K562 (cell line): ENCODE measurements at regions not wholly inside any gene's neighbourhood (a gene's known extent, or its start where the extent isn't known, plus 50 kb on each side); places are given as distances from the start of the nearest gene placed in this dataset.

Source experiments
- ATAC-seq: fragments of 200-7000 bp; cut with Tn5 transposase; 3 replicates; pipeline ENCODE4 v1.9.1; 2020; ENCODE audit warnings: moderate library complexity
- BruUV-seq: library from RNA; stranded (reverse); fragments of 400-500 nt; replicated peaks from 2 replicates; lab custom pipeline; 2021; lab: Mats Ljungman, UMichigan
- CTCF ChIA-PET: fragments of 300-600 bp; formaldehyde crosslinking; extraction: SDS; loops from one replicate; lab custom pipeline; 2021; ENCODE audit warnings: low intra/inter-chr PET ratio; lab: Yijun Ruan, JAX
- POLR2A ChIA-PET: fragments of 300-600, 350-650 bp; sonication (Branson Sonifier 250); formaldehyde crosslinking; extraction: SDS; loops from one replicate; lab custom pipeline; 2021; ENCODE audit warnings: antibody characterized with exemption, inconsistent platforms; lab: Yijun Ruan, JAX
- DNase-seq, 4 experiments: peaks; one replicate each; pipeline versions ENCODE4 v3.0.0 to v3.0.0-alpha.2; 2011 to 2018; ENCODE audit warnings: low spot score in 3 of 4, mixed read lengths in 3 of 4; ENCODE audit errors: extremely low read depth in 1 of 4
- FAIRE-seq: peaks from 2 replicates; lab custom pipeline; 2011; peaks lifted over from hg19 to GRCh38; lab: Jason Lieb, UNC
- H2AFZ ChIP-seq: 2 replicates; pipeline ENCODE4 v1.6.0; 2011; ENCODE audit warnings: low read depth, low read length, control low read depth, inconsistent platforms
- H3K27ac ChIP-seq: fragments of 200-600 bp; 3 replicates; pipeline ENCODE4 v1.8.0; 2011; ENCODE audit warnings: low read depth, mild to moderate bottlenecking, control low read depth, inconsistent platforms, low read length, moderate library complexity, mixed read lengths; ENCODE audit errors: extremely low read depth
- H3K27me3 ChIP-seq, 2 experiments: fragments of 300-600 bp in 1 of 2; 2 replicates in 1 of 2; 3 replicates in 1 of 2; pipeline versions ENCODE4 v1.6.0 to v1.8.0; 2011; ENCODE audit warnings: inconsistent platforms in 2 of 2, low read length in 2 of 2, mild to moderate bottlenecking in 1 of 2, mixed read lengths in 1 of 2, moderate library complexity in 1 of 2; ENCODE audit not compliant: control insufficient read depth in 2 of 2, insufficient read depth in 2 of 2
- H3K36me3 ChIP-seq: fragments of 300-600 bp; 3 replicates; pipeline ENCODE4 v1.8.0; 2011; ENCODE audit warnings: mild to moderate bottlenecking, low read length, inconsistent platforms; ENCODE audit not compliant: control insufficient read depth, insufficient read depth
- H3K4me1 ChIP-seq, 2 experiments: fragments of 200-600 bp in 1 of 2; replicated peaks in 1 of 2; 2 replicates in 1 of 2; 3 replicates in 1 of 2; pipeline versions ENCODE4 v1.5.1 to v1.8.0; 2011; ENCODE audit warnings: inconsistent platforms in 2 of 2, low read length in 2 of 2, mild to moderate bottlenecking in 1 of 2, mixed read lengths in 1 of 2, moderate library complexity in 1 of 2; ENCODE audit not compliant: control insufficient read depth in 2 of 2, insufficient read depth in 2 of 2
- H3K4me2 ChIP-seq: 2 replicates; pipeline ENCODE4 v1.6.1; 2011; ENCODE audit warnings: low read length, control low read depth, inconsistent platforms, mixed read lengths; ENCODE audit not compliant: insufficient read depth
- H3K4me3 ChIP-seq: fragments of 200-600 bp; sonication (generic), shearing (Covaris generic); 2 replicates; pipeline ENCODE4 v1.5.1; 2016; ENCODE audit warnings: control low read depth, inconsistent platforms
- H3K79me2 ChIP-seq: fragments of 200-600 bp; 3 replicates; pipeline ENCODE4 v1.8.0; 2011; ENCODE audit warnings: low read length, inconsistent platforms; ENCODE audit not compliant: control insufficient read depth, insufficient read depth
- H3K9ac ChIP-seq, 2 experiments: 2 replicates each; pipeline versions ENCODE4 v1.6.0 to v1.6.1; 2011; ENCODE audit warnings: low read depth in 2 of 2, low read length in 2 of 2, control low read depth in 1 of 2, inconsistent platforms in 1 of 2, mild to moderate bottlenecking in 1 of 2, mixed read lengths in 1 of 2; ENCODE audit not compliant: insufficient read depth in 1 of 2
- H3K9me1 ChIP-seq: one replicate; pipeline ENCODE4 v1.6.0; 2011; ENCODE audit warnings: inconsistent platforms, mild to moderate bottlenecking, low read length, moderate library complexity; ENCODE audit not compliant: control insufficient read depth, insufficient read depth
- H3K9me3 ChIP-seq: replicated peaks from 2 replicates; pipeline ENCODE4 v1.5.1; 2011; ENCODE audit warnings: low read depth, low read length, inconsistent platforms; ENCODE audit not compliant: control insufficient read depth, insufficient read depth
- H4K20me1 ChIP-seq: replicated peaks from 2 replicates; pipeline ENCODE4 v1.6.1; 2011; ENCODE audit warnings: low read length, inconsistent platforms, mixed read lengths; ENCODE audit not compliant: control insufficient read depth, insufficient read depth
- BHLHE40 ChIP-seq: IDR thresholded peaks from 2 replicates; pipeline ENCODE4 v1.6.1; 2011; ENCODE audit warnings: low read length, improper control_type of control experiment
- MXD1 ChIP-seq: fragments of 250-450 bp; sonication (Bioruptor Pico); IDR thresholded peaks from 2 replicates; pipeline ENCODE4 v1.8.0; 2021; ENCODE audit warnings: borderline replicate concordance, mild to moderate bottlenecking, moderate library complexity; ENCODE audit not compliant: poor library complexity, severe bottlenecking
- NFIX ChIP-seq: fragments of 250-450 bp; sonication (Bioruptor Pico); IDR thresholded peaks from 2 replicates; pipeline ENCODE4 v1.4.0; 2020; ENCODE audit warnings: low read depth, mild to moderate bottlenecking, moderate library complexity
- PHF8 ChIP-seq: fragments of 200-600 bp; sonication (generic); IDR thresholded peaks from 2 replicates; pipeline ENCODE4 v1.6.1; 2012; ENCODE audit warnings: mixed run types, mild to moderate bottlenecking, inconsistent platforms, low read length, moderate library complexity, borderline replicate concordance
- ZNF280B ChIP-seq: fragments of 250-450 bp; sonication (Bioruptor Pico); IDR thresholded peaks from 2 replicates; pipeline ENCODE4 v1.5.1; 2021; ENCODE audit warnings: mild to moderate bottlenecking
- ZNF717 ChIP-seq: fragments of 250-450 bp; sonication (Bioruptor Pico); IDR thresholded peaks from 2 replicates; pipeline ENCODE4 v1.5.0; 2021
- ZNF778 ChIP-seq: fragments of 450-650 bp; formaldehyde crosslinking; IDR thresholded peaks from 2 replicates; pipeline ENCODE4 v1.4.0; 2020; ENCODE audit warnings: mild to moderate bottlenecking, moderate library complexity
- WGBS: fragments of 100-300 bp; shearing (Covaris generic); methylation state at CpG from one replicate; pipeline ENCODE4 v1.1.6; 2016; ENCODE audit warnings: low coverage, mixed read lengths; ENCODE audit not compliant: insufficient coverage; ENCODE audit errors: missing lambda C conversion rate; 5-methylcytosine and 5-hydroxymethylcytosine counted together
- in situ Hi-C: fragments of 300-500 bp; cut with MboI; formaldehyde crosslinking; loops from 4 replicates; pipeline ENCODE4 v1.15.0; 2018; ENCODE audit warnings: inconsistent platforms, mixed read lengths
- intact Hi-C: fragments of 100-400 bp; cut with micrococcal nuclease; formaldehyde crosslinking; loops from 2 replicates; pipeline ENCODE4 v1.14.2; 2022

GRCh38 chr5:144011388-144011787 lies 159.1 kb downstream of the YIPF5 start:
- no peak overlapping the region for H3K9ac ChIP-seq
- H3K36me3 ChIP-seq = no peaks in the 10 kb centered on the region
- no TSS peak for BruUV-seq
- no peak for FAIRE-seq
- H3K9me1 ChIP-seq = no peaks in the 10 kb centered on the region
- in situ Hi-C loops (no loop called here), intact Hi-C loops (no loop called here)
- H2AFZ ChIP-seq = no peak overlapping the region
- H3K79me2 ChIP-seq = no peaks in the 10 kb centered on the region
- no peak overlapping the region for H3K4me3 ChIP-seq
- H3K9me3 ChIP-seq = no peaks in the 10 kb centered on the region
- DNase-seq = no peak
- TF ChIP-seq MXD1 (CRISPR knock-in tag) = no peak
- TF ChIP-seq NFIX = no peak
- H3K4me2 ChIP-seq = no peak overlapping the region
- POLR2A ChIA-PET = no interaction called here
- no peak for ATAC-seq
- H3K4me1 ChIP-seq = no peaks in the 10 kb centered on the region
- no peaks in the 10 kb centered on the region for H4K20me1 ChIP-seq
- no peak overlapping the region for H3K27ac ChIP-seq
- H3K27me3 ChIP-seq = no peaks in the 10 kb centered on the region
- CTCF ChIA-PET = no interaction called here

GRCh38 chr5:144013816-144014215 lies 156.6 kb downstream of the YIPF5 start:
- ChIA-PET POLR2A (no interaction called here), CTCF (no interaction called here)
- Histone ChIP-seq H3K4me3 (no peak overlapping the region), H3K4me1 (no peaks in the 10 kb centered on the region), H3K36me3 (no peaks in the 10 kb centered on the region), H2AFZ (no peak overlapping the region), H3K9me3 (no peaks in the 10 kb centered on the region), H4K20me1 (no peaks in the 10 kb centered on the region), H3K9ac (no peak overlapping the region), H3K27me3 (no peaks in the 10 kb centered on the region), H3K27ac (no peak overlapping the region), H3K4me2 (no peak overlapping the region), H3K79me2 (no peaks in the 10 kb centered on the region), H3K9me1 (no peaks in the 10 kb centered on the region)
- no peak for ATAC-seq
- WGBS = 5% methylated on average over 2 of the region's 2 CpGs
- BruUV-seq = no TSS peak
- TF ChIP-seq PHF8 = no peak
- no peak for TF ChIP-seq ZNF280B
- TF ChIP-seq ZNF717 (CRISPR knock-in tag) = no peak
- no peak for TF ChIP-seq BHLHE40
- no peak for TF ChIP-seq ZNF778 (CRISPR knock-in tag)
- no peak for DNase-seq
- no peak for FAIRE-seq
- in situ Hi-C loops = no loop called here
- intact Hi-C loops = no loop called here
